SK-N-SH (cell line): ENCODE measurements at regions not wholly inside any gene's neighbourhood (a gene's known extent, or its start where the extent isn't known, plus 50 kb on each side); places are given as distances from the start of the nearest gene placed in this dataset.

Experiments
- CTCF ChIA-PET: fragments of 300-600, 350-600 bp; formaldehyde crosslinking; extraction: SDS; loops from one replicate; lab custom pipeline; 2021; lab: Yijun Ruan, JAX
- POLR2A ChIA-PET: fragments of 350-600 bp; sonication (Branson Sonifier 250); formaldehyde crosslinking; extraction: SDS; loops from one replicate; lab custom pipeline; 2020; ENCODE audit warnings: antibody characterized with exemption, inconsistent platforms; lab: Yijun Ruan, JAX
- DNase-seq: peaks from one replicate; pipeline ENCODE4 v3.0.0; 2012
- H2AFZ ChIP-seq: fragments of 200-600 bp; sonication (generic); 2 replicates; pipeline ENCODE4 v1.8.1; 2016; ENCODE audit warnings: antibody characterized with exemption, mild to moderate bottlenecking, low read depth
- H3F3A ChIP-seq: fragments of 200-600 bp; sonication (generic); replicated peaks from 2 replicates; pipeline ENCODE3; 2016; ENCODE audit warnings: antibody characterized with exemption, mild to moderate bottlenecking; ENCODE audit not compliant: insufficient read depth
- H3K27ac ChIP-seq, 2 experiments: fragments of 200-500 bp in 1 of 2; fragments of 200-600 bp in 1 of 2; sonication (Bioruptor generic) in 1 of 2; sonication (generic), shearing (Covaris generic) in 1 of 2; 2 replicates each; pipeline versions ENCODE4 v1.5.1 to v1.6.1; 2014 to 2016; ENCODE audit warnings: low read depth in 2 of 2, inconsistent platforms in 1 of 2, low read length in 1 of 2, mild to moderate bottlenecking in 1 of 2, mixed read lengths in 1 of 2
- H3K27me3 ChIP-seq: fragments of 200-600 bp; sonication (generic), shearing (Covaris generic); 2 replicates; pipeline ENCODE4 v1.6.1; 2016; ENCODE audit warnings: mixed run types; ENCODE audit not compliant: insufficient read depth
- H3K36me3 ChIP-seq, 2 experiments: fragments of 200-500 bp in 1 of 2; fragments of 200-600 bp in 1 of 2; sonication (Bioruptor generic) in 1 of 2; sonication (generic) in 1 of 2; replicated peaks in 1 of 2; 2 replicates each; pipeline versions ENCODE3 to v1.5.1; 2014 to 2016; ENCODE audit warnings: low read length in 1 of 2, mild to moderate bottlenecking in 1 of 2; ENCODE audit not compliant: insufficient read depth in 2 of 2, control insufficient read depth in 1 of 2
- H3K4me1 ChIP-seq, 2 experiments: fragments of 200-500 bp in 1 of 2; fragments of 200-600 bp in 1 of 2; sonication (Bioruptor generic) in 1 of 2; sonication (generic), shearing (Covaris generic) in 1 of 2; 2 replicates each; pipeline versions ENCODE4 v1.5.1 to v1.6.1; 2014 to 2016; ENCODE audit warnings: low read depth in 1 of 2, low read length in 1 of 2, mixed run types in 1 of 2; ENCODE audit not compliant: insufficient read depth in 2 of 2, control insufficient read depth in 1 of 2
- H3K4me2 ChIP-seq: fragments of 200-600 bp; sonication (generic), shearing (Covaris generic); 2 replicates; pipeline ENCODE4 v1.6.1; 2017; ENCODE audit warnings: mixed run types
- H3K4me3 ChIP-seq, 2 experiments: fragments of 200-500 bp in 1 of 2; fragments of 200-600 bp in 1 of 2; sonication (Bioruptor generic) in 1 of 2; sonication (generic), shearing (Covaris generic) in 1 of 2; 2 replicates each; pipeline versions ENCODE4 v1.5.1 to v1.8.1; 2014 to 2016; ENCODE audit warnings: low read depth in 2 of 2, inconsistent platforms in 1 of 2, low read length in 1 of 2, mild to moderate bottlenecking in 1 of 2, mixed read lengths in 1 of 2, moderate library complexity in 1 of 2
- H3K79me2 ChIP-seq: fragments of 200-600 bp; sonication (generic); 2 replicates; pipeline ENCODE4 v1.8.1; 2017; ENCODE audit warnings: mild to moderate bottlenecking; ENCODE audit not compliant: insufficient read depth
- H3K9ac ChIP-seq: fragments of 200-600 bp; sonication (generic); 2 replicates; pipeline ENCODE4 v1.6.1; 2017; ENCODE audit warnings: mixed run types
- H3K9me2 ChIP-seq: fragments of 200-600 bp; sonication (generic); 2 replicates; pipeline ENCODE4 v1.6.1; 2017; ENCODE audit warnings: mixed run types
- H3K9me3 ChIP-seq: fragments of 200-600 bp; sonication (generic); 2 replicates; pipeline ENCODE4 v1.6.1; 2017; ENCODE audit warnings: mixed run types, mild to moderate bottlenecking, moderate library complexity
- H4K20me1 ChIP-seq: fragments of 200-600 bp; sonication (generic); 2 replicates; pipeline ENCODE4 v1.6.1; 2017; ENCODE audit warnings: mild to moderate bottlenecking, mixed run types; ENCODE audit not compliant: insufficient read depth
- CHD2 ChIP-seq: fragments of 150-350 bp; IDR thresholded peaks from 2 replicates; pipeline ENCODE4 v1.6.1; 2018; ENCODE audit warnings: low read length; ENCODE audit not compliant: partially characterized antibody
- CTCF ChIP-seq: fragments of 200-600 bp; sonication (generic); IDR thresholded peaks from 2 replicates; pipeline ENCODE4 v1.6.1; 2017; ENCODE audit warnings: antibody characterized with exemption, mild to moderate bottlenecking, moderate library complexity
- EP300 ChIP-seq, 2 experiments: IDR thresholded peaks; 2 replicates each; pipeline versions ENCODE4 v1.4.0 to v1.6.1; 2012; ENCODE audit warnings: borderline replicate concordance in 1 of 2, low read depth in 1 of 2, low read length in 1 of 2
- FOSL2 ChIP-seq: IDR thresholded peaks from 2 replicates; pipeline ENCODE4 v1.4.0; 2012; ENCODE audit warnings: low read depth, mild to moderate bottlenecking, moderate library complexity, borderline replicate concordance
- FOXM1 ChIP-seq: IDR thresholded peaks from 2 replicates; pipeline ENCODE4 v1.4.0; 2012; ENCODE audit warnings: low read depth, mild to moderate bottlenecking
- GATA2 ChIP-seq: sonication (generic); formaldehyde crosslinking; IDR thresholded peaks from 2 replicates; pipeline ENCODE4 v1.5.0; 2020; ENCODE audit warnings: mild to moderate bottlenecking, missing genetic modification reagents
- MXI1 ChIP-seq: IDR thresholded peaks from 2 replicates; pipeline ENCODE4 v1.6.1; 2012; ENCODE audit warnings: mild to moderate bottlenecking, low read depth, low read length, improper control_type of control experiment
- NFIC ChIP-seq: IDR thresholded peaks from 2 replicates; pipeline ENCODE4 v1.4.0; 2012; ENCODE audit warnings: borderline replicate concordance
- NRF1 ChIP-seq: IDR thresholded peaks from 2 replicates; pipeline ENCODE4 v1.6.1; 2012; ENCODE audit warnings: low read depth, mild to moderate bottlenecking, low read length
- REST ChIP-seq: IDR thresholded peaks from 2 replicates; pipeline ENCODE4 v1.6.1; 2012; ENCODE audit warnings: mild to moderate bottlenecking, low read depth, low read length, moderate library complexity
- RFX5 ChIP-seq: IDR thresholded peaks from 2 replicates; pipeline ENCODE4 v1.6.1; 2012; ENCODE audit warnings: mild to moderate bottlenecking, improper control_type of control experiment, low read length
- TAF1 ChIP-seq: IDR thresholded peaks from 2 replicates; pipeline ENCODE4 v1.6.1; 2012; ENCODE audit warnings: low read depth, mild to moderate bottlenecking, low read length, moderate library complexity, borderline replicate concordance
- TCF12 ChIP-seq: IDR thresholded peaks from 2 replicates; pipeline ENCODE4 v1.4.0; 2012
- WGBS: methylation state at CpG from one replicate; pipeline ENCODE4 v1.1.6; 2017; ENCODE audit warnings: low lambda C conversion rate; 5-methylcytosine and 5-hydroxymethylcytosine counted together
- TF ChIP-seq, protein P1 (sequence below): fragments of 150-350 bp; IDR thresholded peaks from 2 replicates; pipeline ENCODE4 v1.6.1; 2017; ENCODE audit warnings: antibody characterized with exemption, low read length, low read depth, borderline replicate concordance
- TF ChIP-seq, protein P2 (sequence below): IDR thresholded peaks from 2 replicates; pipeline ENCODE4 v1.4.0; 2012; ENCODE audit warnings: low read depth, borderline replicate concordance
- TF ChIP-seq, protein P3 (sequence below): fragments of 150-350 bp; IDR thresholded peaks from 2 replicates; pipeline ENCODE4 v1.6.1; 2016; ENCODE audit warnings: mild to moderate bottlenecking, low read depth, low read length

GRCh38 chr7:130985361-130985760 is 251.4 kb upstream of the KLF14 start:
- ChIA-PET CTCF (interaction anchor here (1.1 to 2.0 kb wide), 3 partner anchors 55 to 90 kb away, joined by 3 to 9 read pairs (median 7); no protein-coding TSS in a partner anchor), POLR2A (no interaction called here)
- H2AFZ ChIP-seq = no peak overlapping the region
- DNase-seq = no peak
- no peaks in the 10 kb centered on the region for H3K9me2 ChIP-seq
- WGBS = 99% methylated on average over 4 of the region's 4 CpGs
- H3K4me3 ChIP-seq = no peak overlapping the region
- H3K27me3 ChIP-seq = no peaks in the 10 kb centered on the region
- no peak overlapping the region for H3K9ac ChIP-seq
- no peaks in the 10 kb centered on the region for H3K9me3 ChIP-seq
- H3K36me3 ChIP-seq = peaks cover 8 to 37% of the 10 kb centered on the region in 2 experiments
- peaks cover 0 to 4% of the 10 kb centered on the region in 2 experiments; a peak in 1 of 4 replicates for H3K4me1 ChIP-seq
- no peak overlapping the region for H3K27ac ChIP-seq
- peaks cover 21% of the 10 kb centered on the region for H3K79me2 ChIP-seq
- TF ChIP-seq, protein P1, sequence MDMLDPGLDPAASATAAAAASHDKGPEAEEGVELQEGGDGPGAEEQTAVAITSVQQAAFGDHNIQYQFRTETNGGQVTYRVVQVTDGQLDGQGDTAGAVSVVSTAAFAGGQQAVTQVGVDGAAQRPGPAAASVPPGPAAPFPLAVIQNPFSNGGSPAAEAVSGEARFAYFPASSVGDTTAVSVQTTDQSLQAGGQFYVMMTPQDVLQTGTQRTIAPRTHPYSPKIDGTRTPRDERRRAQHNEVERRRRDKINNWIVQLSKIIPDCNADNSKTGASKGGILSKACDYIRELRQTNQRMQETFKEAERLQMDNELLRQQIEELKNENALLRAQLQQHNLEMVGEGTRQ = no peak
- TF ChIP-seq NRF1 (no peak), FOSL2 (no peak), NFIC (no peak), CTCF (no peak), MXI1 (no peak), CHD2 (no peak), RFX5 (no peak), REST (no peak), TCF12 (no peak), GATA2 (no peak), FOXM1 (no peak), EP300 (IDR thresholded peaks at IDR 0.05; ENCODE audit: borderline replicate concordance in 1 of 2, low read depth in 1 of 2, low read length in 1 of 2) (no peak), TAF1 (no peak)
- TF ChIP-seq, protein P2, sequence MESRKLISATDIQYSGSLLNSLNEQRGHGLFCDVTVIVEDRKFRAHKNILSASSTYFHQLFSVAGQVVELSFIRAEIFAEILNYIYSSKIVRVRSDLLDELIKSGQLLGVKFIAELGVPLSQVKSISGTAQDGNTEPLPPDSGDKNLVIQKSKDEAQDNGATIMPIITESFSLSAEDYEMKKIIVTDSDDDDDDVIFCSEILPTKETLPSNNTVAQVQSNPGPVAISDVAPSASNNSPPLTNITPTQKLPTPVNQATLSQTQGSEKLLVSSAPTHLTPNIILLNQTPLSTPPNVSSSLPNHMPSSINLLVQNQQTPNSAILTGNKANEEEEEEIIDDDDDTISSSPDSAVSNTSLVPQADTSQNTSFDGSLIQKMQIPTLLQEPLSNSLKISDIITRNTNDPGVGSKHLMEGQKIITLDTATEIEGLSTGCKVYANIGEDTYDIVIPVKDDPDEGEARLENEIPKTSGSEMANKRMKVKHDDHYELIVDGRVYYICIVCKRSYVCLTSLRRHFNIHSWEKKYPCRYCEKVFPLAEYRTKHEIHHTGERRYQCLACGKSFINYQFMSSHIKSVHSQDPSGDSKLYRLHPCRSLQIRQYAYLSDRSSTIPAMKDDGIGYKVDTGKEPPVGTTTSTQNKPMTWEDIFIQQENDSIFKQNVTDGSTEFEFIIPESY = no peak
- TF ChIP-seq, protein P3, sequence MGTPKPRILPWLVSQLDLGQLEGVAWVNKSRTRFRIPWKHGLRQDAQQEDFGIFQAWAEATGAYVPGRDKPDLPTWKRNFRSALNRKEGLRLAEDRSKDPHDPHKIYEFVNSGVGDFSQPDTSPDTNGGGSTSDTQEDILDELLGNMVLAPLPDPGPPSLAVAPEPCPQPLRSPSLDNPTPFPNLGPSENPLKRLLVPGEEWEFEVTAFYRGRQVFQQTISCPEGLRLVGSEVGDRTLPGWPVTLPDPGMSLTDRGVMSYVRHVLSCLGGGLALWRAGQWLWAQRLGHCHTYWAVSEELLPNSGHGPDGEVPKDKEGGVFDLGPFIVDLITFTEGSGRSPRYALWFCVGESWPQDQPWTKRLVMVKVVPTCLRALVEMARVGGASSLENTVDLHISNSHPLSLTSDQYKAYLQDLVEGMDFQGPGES = no peak
- TF ChIP-seq, all 33 proteins: peak for 0
- Histone ChIP-seq H3K4me2 (no peak overlapping the region), H3F3A (peaks cover 25% of the 10 kb centered on the region), H4K20me1 (peaks cover 12% of the 10 kb centered on the region; the same call in 1 of the 2 replicates)
